ENCODE measurements at regions not wholly inside any gene's neighbourhood (a gene's known extent, or its start where the extent isn't known, plus 50 kb on each side); places are given as distances from the start of the nearest gene placed in this dataset.

- no peaks in the 10 kb centered on the region for H3K27me3 ChIP-seq (replicated peaks; ENCODE audit: insufficient read depth, low read depth, low read length, poor library complexity)
- H3K27ac ChIP-seq (ENCODE audit: low read depth, low read length, poor library complexity, severe bottlenecking) = no peak overlapping the region
- DNase-seq (ENCODE audit: low spot score) = no peak
- no TSS peak for BruUV-seq (replicated peaks)
- TF ChIP-seq EZH2 (IDR thresholded peaks at IDR 0.05; ENCODE audit: borderline replicate concordance, low read depth, low read length, poor library complexity, severe bottlenecking) = no peak
- TF ChIP-seq, protein P1, sequence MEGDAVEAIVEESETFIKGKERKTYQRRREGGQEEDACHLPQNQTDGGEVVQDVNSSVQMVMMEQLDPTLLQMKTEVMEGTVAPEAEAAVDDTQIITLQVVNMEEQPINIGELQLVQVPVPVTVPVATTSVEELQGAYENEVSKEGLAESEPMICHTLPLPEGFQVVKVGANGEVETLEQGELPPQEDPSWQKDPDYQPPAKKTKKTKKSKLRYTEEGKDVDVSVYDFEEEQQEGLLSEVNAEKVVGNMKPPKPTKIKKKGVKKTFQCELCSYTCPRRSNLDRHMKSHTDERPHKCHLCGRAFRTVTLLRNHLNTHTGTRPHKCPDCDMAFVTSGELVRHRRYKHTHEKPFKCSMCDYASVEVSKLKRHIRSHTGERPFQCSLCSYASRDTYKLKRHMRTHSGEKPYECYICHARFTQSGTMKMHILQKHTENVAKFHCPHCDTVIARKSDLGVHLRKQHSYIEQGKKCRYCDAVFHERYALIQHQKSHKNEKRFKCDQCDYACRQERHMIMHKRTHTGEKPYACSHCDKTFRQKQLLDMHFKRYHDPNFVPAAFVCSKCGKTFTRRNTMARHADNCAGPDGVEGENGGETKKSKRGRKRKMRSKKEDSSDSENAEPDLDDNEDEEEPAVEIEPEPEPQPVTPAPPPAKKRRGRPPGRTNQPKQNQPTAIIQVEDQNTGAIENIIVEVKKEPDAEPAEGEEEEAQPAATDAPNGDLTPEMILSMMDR (conservative IDR thresholded peaks at IDR 0.05; ENCODE audit: low read depth, low read length) = no peak
- H3K4me3 ChIP-seq (ENCODE audit: low read depth, low read length, poor library complexity, severe bottlenecking) = no peak overlapping the region
- H3K9me3 ChIP-seq (ENCODE audit: low read depth, low read length, poor library complexity, severe bottlenecking) = peaks cover 16% of the 10 kb centered on the region
- CTCF ChIA-PET = no interaction called here
- intact Hi-C loops (cut with micrococcal nuclease; ENCODE audit: unreplicated experiment) = no loop called here
- H3K4me1 ChIP-seq (ENCODE audit: insufficient read depth, low read length, poor library complexity, severe bottlenecking) = no peaks in the 10 kb centered on the region
- POLR2A ChIA-PET (ENCODE audit: low non-redundant PET) = no interaction called here
- H3K36me3 ChIP-seq (ENCODE audit: insufficient read depth, low read length, poor library complexity, severe bottlenecking) = no peaks in the 10 kb centered on the region
Measured at GRCh38 chr15:25514522-25514921, 75.7 kb upstream of the UBE3A start.

- ChIA-PET POLR2A (ENCODE audit: low non-redundant PET) (no interaction called here), CTCF (no interaction called here)
- H3K36me3 ChIP-seq (ENCODE audit: insufficient read depth, low read length, poor library complexity, severe bottlenecking) = no peaks in the 10 kb centered on the region
- no peaks in the 10 kb centered on the region for H3K4me1 ChIP-seq (ENCODE audit: insufficient read depth, low read length, poor library complexity, severe bottlenecking)
- intact Hi-C loops (cut with micrococcal nuclease; ENCODE audit: unreplicated experiment) = no loop called here
- H3K27ac ChIP-seq (ENCODE audit: low read depth, low read length, poor library complexity, severe bottlenecking) = no peak overlapping the region
- no peak overlapping the region for H3K4me3 ChIP-seq (ENCODE audit: low read depth, low read length, poor library complexity, severe bottlenecking)
- no peak for TF ChIP-seq EZH2 (IDR thresholded peaks at IDR 0.05; ENCODE audit: borderline replicate concordance, low read depth, low read length, poor library complexity, severe bottlenecking)
- TF ChIP-seq, protein P1 (conservative IDR thresholded peaks at IDR 0.05; ENCODE audit: low read depth, low read length) = no peak
- H3K27me3 ChIP-seq (replicated peaks; ENCODE audit: insufficient read depth, low read depth, low read length, poor library complexity) = no peaks in the 10 kb centered on the region
- no TSS peak for BruUV-seq (replicated peaks)
- peaks cover 15% of the 10 kb centered on the region for H3K9me3 ChIP-seq (ENCODE audit: low read depth, low read length, poor library complexity, severe bottlenecking)
- no peak for DNase-seq (ENCODE audit: low spot score)
Measured at GRCh38 chr15:25512957-25513356, 74.1 kb upstream of the UBE3A start.

DNA sequence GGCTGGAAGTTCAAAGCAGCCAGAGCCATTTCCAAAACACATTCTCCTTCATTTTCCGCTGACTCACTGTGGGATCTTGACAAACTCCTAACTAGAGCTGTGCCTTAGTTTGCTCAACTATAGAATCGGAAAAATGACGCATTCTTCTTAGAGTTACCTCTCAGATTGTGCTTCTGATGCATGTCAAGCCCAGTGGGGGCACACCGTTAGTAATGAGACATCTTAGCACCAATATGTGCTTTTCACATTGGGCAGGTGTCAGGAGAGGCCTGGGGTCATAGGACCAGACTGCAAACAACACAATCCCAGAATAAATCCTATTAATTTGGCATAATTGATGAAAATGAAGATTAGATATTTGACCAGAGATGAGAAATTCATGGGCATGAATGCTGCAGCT lies 71.3 kb upstream of the UBE3A start:
- Histone ChIP-seq H3K4me1 (ENCODE audit: insufficient read depth, low read length, poor library complexity, severe bottlenecking) (no peaks in the 10 kb centered on the region), H3K9me3 (ENCODE audit: low read depth, low read length, poor library complexity, severe bottlenecking) (peaks cover 11% of the 10 kb centered on the region), H3K36me3 (ENCODE audit: insufficient read depth, low read length, poor library complexity, severe bottlenecking) (no peaks in the 10 kb centered on the region), H3K27ac (ENCODE audit: low read depth, low read length, poor library complexity, severe bottlenecking) (no peak overlapping the region), H3K27me3 (replicated peaks; ENCODE audit: insufficient read depth, low read depth, low read length, poor library complexity) (no peaks in the 10 kb centered on the region), H3K4me3 (ENCODE audit: low read depth, low read length, poor library complexity, severe bottlenecking) (no peak overlapping the region)
- no TSS peak for BruUV-seq (replicated peaks)
- TF ChIP-seq, protein P1 (conservative IDR thresholded peaks at IDR 0.05; ENCODE audit: low read depth, low read length) = no peak
- TF ChIP-seq EZH2 (IDR thresholded peaks at IDR 0.05; ENCODE audit: borderline replicate concordance, low read depth, low read length, poor library complexity, severe bottlenecking) = no peak
- CTCF ChIA-PET = no interaction called here
- intact Hi-C loops (cut with micrococcal nuclease; ENCODE audit: unreplicated experiment) = no loop called here
- DNase-seq (ENCODE audit: low spot score) = no peak
- POLR2A ChIA-PET (ENCODE audit: low non-redundant PET) = no interaction called here

All from A673 (cell line).